Testis (tissue), 2 donors: ENCODE measurements at regions not wholly inside any gene's neighbourhood (a gene's known extent, or its start where the extent isn't known, plus 50 kb on each side); places are given as distances from the start of the nearest gene placed in this dataset.

Experiments
- POLR2A ChIP-seq: fragments of 450-650 bp; IDR thresholded peaks from one replicate; pipeline ENCODE4 v1.6.1; 2017; ENCODE audit warnings: antibody characterized with exemption, mild to moderate bottlenecking, moderate library complexity
- TF ChIP-seq, protein P1 (sequence below), 3 experiments: fragments of 450-650 bp in 2 of 3; fragments of 200-600 bp in 1 of 3; sonication (generic) in 1 of 3; IDR thresholded peaks; one replicate each; pipeline ENCODE4 v1.5.1; 2016 to 2019; ENCODE audit warnings: antibody characterized with exemption in 3 of 3, mild to moderate bottlenecking in 2 of 3, moderate library complexity in 1 of 3

DNA sequence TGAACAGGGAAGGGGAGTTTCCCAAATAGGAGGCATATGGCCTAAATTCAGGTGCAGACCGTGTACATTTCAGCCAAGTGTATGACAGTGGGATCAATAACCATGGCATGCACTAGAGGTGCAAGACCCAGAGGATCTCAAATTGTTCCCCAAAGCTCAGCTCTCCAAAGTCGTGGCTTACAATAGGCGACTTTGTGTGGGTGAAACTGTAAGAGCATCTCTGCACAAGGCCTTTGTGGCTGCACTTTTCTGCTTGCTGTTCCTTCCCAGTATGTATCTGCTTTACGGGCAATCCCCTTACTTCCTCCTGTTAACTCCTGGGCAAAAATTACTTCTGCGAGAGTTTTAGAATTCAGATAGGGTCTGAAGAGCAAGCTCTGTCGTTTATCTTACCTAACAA is 518.3 kb upstream of the ZFP42 start:
- TF ChIP-seq, protein P1, sequence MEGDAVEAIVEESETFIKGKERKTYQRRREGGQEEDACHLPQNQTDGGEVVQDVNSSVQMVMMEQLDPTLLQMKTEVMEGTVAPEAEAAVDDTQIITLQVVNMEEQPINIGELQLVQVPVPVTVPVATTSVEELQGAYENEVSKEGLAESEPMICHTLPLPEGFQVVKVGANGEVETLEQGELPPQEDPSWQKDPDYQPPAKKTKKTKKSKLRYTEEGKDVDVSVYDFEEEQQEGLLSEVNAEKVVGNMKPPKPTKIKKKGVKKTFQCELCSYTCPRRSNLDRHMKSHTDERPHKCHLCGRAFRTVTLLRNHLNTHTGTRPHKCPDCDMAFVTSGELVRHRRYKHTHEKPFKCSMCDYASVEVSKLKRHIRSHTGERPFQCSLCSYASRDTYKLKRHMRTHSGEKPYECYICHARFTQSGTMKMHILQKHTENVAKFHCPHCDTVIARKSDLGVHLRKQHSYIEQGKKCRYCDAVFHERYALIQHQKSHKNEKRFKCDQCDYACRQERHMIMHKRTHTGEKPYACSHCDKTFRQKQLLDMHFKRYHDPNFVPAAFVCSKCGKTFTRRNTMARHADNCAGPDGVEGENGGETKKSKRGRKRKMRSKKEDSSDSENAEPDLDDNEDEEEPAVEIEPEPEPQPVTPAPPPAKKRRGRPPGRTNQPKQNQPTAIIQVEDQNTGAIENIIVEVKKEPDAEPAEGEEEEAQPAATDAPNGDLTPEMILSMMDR (IDR thresholded peaks at IDR 0.05) = no peak
- no peak for TF ChIP-seq POLR2A
